ENCODE measurements at regions not wholly inside any gene's neighbourhood (a gene's known extent, or its start where the extent isn't known, plus 50 kb on each side); places are given as distances from the start of the nearest gene placed in this dataset.

GRCh38 chr20:40443753-40444152, 245.3 kb downstream of the MAFB start:
- DNase-seq, result no peak

DNA sequence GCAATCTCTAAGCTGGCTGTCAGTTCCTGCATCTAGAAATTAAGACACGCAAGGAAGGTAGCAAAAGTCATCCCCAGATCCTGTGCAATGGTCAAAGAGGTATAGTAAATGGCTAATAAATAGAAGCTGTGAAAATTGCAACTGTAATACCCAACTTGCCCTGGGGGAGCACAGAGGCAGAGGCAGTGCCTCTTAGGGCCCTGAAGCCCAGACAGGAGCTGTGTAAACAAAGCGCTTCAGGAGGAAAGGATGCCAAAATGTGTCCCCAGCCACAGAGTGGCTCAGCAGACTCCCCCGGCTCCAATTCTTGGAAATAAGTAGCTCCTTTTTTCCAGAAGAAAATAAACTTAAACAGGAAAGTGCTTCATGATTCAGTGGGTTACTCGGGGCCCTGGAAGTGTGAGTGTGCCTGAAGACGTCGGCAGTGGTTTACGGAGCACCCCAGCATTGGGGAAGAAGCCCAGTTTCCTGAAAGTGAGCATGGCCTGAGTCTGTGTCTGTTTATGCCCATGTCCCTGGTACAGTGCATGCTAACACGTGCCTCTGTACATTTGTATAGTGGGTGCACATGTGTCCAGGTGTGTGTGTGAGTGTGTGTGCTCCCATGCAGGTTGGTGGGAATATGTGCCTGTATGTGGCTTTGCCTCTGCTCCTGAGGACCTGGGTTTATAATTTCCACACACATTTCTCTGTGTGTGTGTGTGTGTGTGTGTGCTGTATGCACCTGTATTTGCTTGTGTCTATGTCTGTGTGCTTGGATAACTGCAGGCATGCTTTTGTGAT, 246.7 kb downstream of the MAFB start:
- no peak for DNase-seq

GRCh38 chr20:40441771-40442170, 247.3 kb downstream of the MAFB start:
- no peak for DNase-seq

GRCh38 chr20:40438161-40438830, 250.7 kb downstream of the MAFB start:
- no peak for DNase-seq

- no peak for DNase-seq
Observed at GRCh38 chr20:40436011-40436410, 253.0 kb downstream of the MAFB start.

DNA sequence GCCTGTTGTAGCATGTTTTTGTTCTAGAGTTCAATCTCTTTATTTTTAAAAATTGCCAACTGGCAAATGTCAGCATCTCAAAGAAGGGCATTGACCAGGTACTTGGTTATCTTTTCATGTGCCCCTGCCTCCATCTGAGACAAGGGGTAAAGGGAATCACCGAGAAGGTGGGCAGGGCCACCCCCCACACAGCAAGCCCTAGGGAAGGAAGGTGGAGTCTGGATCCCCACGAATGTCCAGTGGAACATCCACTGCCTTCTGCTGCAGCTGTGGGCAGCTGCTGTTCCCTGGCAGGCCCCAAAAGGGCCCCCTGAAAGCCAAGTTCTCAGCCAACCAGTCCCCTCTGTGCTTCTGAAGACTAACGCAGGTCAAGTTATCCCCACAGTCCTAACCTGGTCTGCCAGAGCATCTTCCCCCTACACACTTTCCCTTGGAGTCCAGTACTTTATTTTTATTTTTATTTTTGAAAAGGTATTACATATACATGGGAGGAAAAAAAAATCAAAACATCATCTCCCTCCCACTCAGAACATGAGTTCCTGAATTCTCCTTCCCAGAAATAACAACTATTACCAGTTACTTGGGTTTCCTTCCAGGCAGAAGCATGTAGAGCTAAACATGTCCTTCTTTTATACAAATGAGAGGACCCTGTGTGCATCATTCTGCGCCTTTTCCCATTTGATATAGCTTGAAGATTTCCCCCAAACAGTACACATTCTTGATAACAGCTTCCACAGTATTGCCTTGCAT, 253.7 kb downstream of the MAFB start:
- no peak for DNase-seq

- no peak for DNase-seq
Observed at GRCh38 chr20:40434122-40434521, 254.9 kb downstream of the MAFB start.

DNA sequence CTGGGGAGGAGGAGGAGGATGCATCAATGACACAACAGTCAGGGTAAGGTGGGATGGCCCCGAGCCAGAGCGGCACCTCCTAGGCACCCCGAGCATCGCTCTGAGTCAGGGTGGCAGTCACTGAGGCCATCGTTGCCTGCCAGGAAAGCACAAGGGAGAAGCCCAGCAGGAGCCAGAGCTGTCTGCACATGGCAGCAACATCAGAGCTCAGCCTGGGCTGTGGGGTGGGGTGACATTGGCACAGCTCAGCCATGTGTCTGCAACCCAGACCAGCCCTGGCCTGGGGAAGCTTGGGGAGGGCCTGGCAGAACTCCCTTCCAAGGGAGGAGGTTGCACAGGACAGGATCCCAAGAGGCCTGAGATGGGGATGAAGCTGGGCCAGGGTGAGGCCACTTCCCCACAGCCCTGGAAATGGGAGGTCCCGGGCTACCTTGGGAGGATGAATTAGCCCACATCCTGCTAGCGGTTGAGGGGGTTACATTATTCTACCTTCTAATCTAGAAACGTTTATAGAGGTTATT, 255.6 kb downstream of the MAFB start:
- no peak for DNase-seq

GRCh38 chr20:40431611-40432010, 257.4 kb downstream of the MAFB start:
- DNase-seq, result no peak

- no peak for DNase-seq
Observed at GRCh38 chr20:40431112-40431511, 257.9 kb downstream of the MAFB start.

GRCh38 chr20:40427026-40427425, 262.0 kb downstream of the MAFB start:
- DNase-seq, result no peak

DNA sequence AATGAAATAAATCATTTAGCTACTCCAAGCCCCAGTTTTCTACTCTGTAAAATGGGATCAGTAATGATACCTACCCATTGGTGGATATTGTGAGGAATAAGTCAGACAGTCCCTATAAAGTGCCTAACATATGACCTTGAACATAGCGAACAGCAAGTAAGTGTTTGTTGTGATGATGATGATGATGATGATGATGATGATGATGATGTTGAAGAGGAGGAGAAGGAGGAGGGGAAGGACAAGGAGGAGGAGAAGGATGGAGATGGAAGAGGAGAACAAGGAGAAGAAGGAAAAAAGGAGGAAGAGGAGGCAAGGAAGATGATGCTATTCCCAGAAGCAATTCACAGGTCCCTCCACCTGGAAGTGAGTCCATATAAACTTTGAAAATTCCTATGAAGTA, 264.3 kb downstream of the MAFB start:
- DNase-seq, result no peak

- no peak for DNase-seq
Observed at GRCh38 chr20:40422656-40423055, 266.4 kb downstream of the MAFB start.

- no peak for DNase-seq
Observed at GRCh38 chr20:40416274-40416673, 272.8 kb downstream of the MAFB start.

DNA sequence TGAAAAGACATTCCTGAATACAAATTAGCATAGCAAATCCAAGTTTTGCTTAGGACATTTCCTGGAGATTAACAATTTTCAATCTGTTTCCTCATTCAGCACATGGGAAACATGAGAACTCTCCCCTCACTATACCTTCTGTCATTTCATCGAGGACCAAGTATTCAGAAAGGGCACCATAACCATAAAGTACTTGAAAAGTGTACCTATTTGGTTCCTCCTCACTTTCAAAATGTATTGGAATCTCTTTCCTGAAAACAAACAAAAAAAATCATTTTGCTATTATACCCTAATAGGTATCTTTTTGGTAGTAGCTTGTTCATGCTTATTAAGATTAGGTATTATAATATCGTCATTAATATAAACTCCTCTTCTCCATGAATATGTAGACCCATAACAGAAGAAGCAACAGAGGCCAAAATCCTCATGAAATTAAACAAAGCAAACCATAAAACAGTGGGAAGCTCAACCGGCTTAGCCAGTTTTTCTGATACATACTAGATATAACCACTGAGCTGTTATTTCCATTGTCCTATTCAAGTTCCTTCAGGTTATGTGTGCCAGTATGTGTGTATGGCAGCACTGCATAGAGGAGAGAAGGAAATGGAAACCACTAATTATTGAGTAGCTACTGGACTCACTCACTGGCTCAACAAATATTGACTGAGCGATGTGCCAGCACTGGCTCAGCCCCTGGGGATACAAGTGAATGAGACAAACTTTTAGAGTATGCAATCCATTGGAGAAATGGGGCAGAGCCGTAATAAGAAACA, 274.0 kb downstream of the MAFB start:
- peak; percentile 55 for DNase-seq

- no peak for DNase-seq
Observed at GRCh38 chr20:40410028-40410427, 279.0 kb downstream of the MAFB start.

DNA sequence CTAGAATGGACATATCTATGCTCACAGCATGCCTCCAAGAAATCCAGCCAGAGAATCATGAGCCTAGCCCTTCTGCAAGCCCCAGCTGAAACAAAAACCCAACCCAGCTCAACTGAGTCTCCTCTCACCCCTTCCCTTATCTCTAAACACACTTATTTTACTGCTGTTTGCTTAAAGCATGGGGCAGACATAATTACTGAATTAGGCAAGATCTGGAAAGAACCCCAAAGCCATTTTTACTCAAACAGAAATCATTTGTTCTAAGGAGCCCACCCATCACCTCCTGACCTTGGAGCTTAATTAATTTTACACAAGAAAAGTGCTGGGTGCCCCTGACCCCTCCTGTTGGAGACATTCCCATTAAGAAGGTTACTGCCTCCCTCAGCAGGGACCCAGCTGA, 291.6 kb downstream of the MAFB start:
- no peak for DNase-seq

- no peak for DNase-seq
Observed at GRCh38 chr20:40393197-40394079, 295.6 kb downstream of the MAFB start.

GRCh38 chr20:40390654-40391053, 298.4 kb downstream of the MAFB start:
- DNase-seq, result no peak

- no peak for DNase-seq
Observed at GRCh38 chr20:40370800-40371199, 318.2 kb downstream of the MAFB start.

- DNase-seq, result no peak
Observed at GRCh38 chr20:40368876-40369275, 320.2 kb downstream of the MAFB start.

GRCh38 chr20:40361916-40362315, 327.1 kb downstream of the MAFB start:
- DNase-seq, result no peak
